HL-60 (cell line): ENCODE measurements at regions not wholly inside any gene's neighbourhood (a gene's known extent, or its start where the extent isn't known, plus 50 kb on each side); places are given as distances from the start of the nearest gene placed in this dataset.

Source experiments
- GABPA ChIP-seq: IDR thresholded peaks from 2 replicates; pipeline ENCODE4 v1.6.1; 2012; ENCODE audit warnings: low read depth
- POLR2AphosphoS5 ChIP-seq: IDR thresholded peaks from 2 replicates; pipeline ENCODE4 v1.6.1; 2012; ENCODE audit warnings: low read depth
- TF ChIP-seq, protein P1 (sequence below): IDR thresholded peaks from one replicate; pipeline ENCODE4 v1.5.1; 2011; ENCODE audit warnings: low read length, control low read depth, inconsistent platforms; ENCODE audit not compliant: insufficient read depth
- TF ChIP-seq, protein P2 (sequence below): IDR thresholded peaks from 2 replicates; pipeline ENCODE4 v1.6.1; 2012; ENCODE audit warnings: low read depth; ENCODE audit not compliant: insufficient replicate concordance

DNA sequence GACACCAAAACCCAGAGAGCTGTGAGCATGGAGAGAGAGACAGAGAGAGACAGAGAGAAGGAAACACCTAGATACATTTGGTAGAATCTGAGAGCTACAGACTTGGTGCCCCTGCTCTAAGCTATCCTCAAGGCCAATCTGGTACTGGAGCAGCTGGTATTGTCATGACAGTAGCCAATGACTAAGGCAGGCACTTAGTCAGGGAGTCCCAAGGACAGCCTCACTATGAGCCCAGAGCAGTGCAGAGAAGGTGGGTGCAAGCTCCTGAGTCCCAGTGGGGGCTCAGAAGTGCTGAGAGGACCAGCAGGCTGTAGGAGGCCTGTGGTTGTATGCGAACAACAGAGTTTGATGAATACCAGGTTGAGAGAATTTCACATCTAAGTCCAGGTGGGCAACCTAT lies 300.4 kb upstream of the ZNF608 start:
- TF ChIP-seq, protein P1, sequence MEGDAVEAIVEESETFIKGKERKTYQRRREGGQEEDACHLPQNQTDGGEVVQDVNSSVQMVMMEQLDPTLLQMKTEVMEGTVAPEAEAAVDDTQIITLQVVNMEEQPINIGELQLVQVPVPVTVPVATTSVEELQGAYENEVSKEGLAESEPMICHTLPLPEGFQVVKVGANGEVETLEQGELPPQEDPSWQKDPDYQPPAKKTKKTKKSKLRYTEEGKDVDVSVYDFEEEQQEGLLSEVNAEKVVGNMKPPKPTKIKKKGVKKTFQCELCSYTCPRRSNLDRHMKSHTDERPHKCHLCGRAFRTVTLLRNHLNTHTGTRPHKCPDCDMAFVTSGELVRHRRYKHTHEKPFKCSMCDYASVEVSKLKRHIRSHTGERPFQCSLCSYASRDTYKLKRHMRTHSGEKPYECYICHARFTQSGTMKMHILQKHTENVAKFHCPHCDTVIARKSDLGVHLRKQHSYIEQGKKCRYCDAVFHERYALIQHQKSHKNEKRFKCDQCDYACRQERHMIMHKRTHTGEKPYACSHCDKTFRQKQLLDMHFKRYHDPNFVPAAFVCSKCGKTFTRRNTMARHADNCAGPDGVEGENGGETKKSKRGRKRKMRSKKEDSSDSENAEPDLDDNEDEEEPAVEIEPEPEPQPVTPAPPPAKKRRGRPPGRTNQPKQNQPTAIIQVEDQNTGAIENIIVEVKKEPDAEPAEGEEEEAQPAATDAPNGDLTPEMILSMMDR = no peak
- TF ChIP-seq POLR2AphosphoS5 = no peak
- TF ChIP-seq, protein P2, sequence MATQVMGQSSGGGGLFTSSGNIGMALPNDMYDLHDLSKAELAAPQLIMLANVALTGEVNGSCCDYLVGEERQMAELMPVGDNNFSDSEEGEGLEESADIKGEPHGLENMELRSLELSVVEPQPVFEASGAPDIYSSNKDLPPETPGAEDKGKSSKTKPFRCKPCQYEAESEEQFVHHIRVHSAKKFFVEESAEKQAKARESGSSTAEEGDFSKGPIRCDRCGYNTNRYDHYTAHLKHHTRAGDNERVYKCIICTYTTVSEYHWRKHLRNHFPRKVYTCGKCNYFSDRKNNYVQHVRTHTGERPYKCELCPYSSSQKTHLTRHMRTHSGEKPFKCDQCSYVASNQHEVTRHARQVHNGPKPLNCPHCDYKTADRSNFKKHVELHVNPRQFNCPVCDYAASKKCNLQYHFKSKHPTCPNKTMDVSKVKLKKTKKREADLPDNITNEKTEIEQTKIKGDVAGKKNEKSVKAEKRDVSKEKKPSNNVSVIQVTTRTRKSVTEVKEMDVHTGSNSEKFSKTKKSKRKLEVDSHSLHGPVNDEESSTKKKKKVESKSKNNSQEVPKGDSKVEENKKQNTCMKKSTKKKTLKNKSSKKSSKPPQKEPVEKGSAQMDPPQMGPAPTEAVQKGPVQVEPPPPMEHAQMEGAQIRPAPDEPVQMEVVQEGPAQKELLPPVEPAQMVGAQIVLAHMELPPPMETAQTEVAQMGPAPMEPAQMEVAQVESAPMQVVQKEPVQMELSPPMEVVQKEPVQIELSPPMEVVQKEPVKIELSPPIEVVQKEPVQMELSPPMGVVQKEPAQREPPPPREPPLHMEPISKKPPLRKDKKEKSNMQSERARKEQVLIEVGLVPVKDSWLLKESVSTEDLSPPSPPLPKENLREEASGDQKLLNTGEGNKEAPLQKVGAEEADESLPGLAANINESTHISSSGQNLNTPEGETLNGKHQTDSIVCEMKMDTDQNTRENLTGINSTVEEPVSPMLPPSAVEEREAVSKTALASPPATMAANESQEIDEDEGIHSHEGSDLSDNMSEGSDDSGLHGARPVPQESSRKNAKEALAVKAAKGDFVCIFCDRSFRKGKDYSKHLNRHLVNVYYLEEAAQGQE = no peak
- no peak for TF ChIP-seq GABPA
